Thoracic aorta (tissue), 2 donors: ENCODE measurements at regions not wholly inside any gene's neighbourhood (a gene's known extent, or its start where the extent isn't known, plus 50 kb on each side); places are given as distances from the start of the nearest gene placed in this dataset.

Experiments used
- ATAC-seq: fragments of 150-250 bp; one replicate; pipeline ENCODE4 v1.8.0; 2017; ENCODE audit warnings: low read depth; ENCODE audit not compliant: insufficient number of reproducible peaks, low FRiP score
- DNase-seq: peaks from one replicate; pipeline ENCODE4 v3.0.0-alpha.2; 2020; ENCODE audit warnings: low spot score
- H3K27ac ChIP-seq, 2 donors: fragments of 200-600 bp; sonication (generic); 1 replicate in 1 of 2; 2 replicates in 1 of 2; pipeline ENCODE4 v1.5.1; 2016; ENCODE audit warnings: mild to moderate bottlenecking in 2 of 2, moderate library complexity in 2 of 2
- H3K27me3 ChIP-seq: fragments of 200-600 bp; sonication (generic); replicated peaks from 2 replicates; pipeline ENCODE4 v1.6.0; 2016; ENCODE audit warnings: mild to moderate bottlenecking; ENCODE audit not compliant: insufficient read depth
- H3K36me3 ChIP-seq: fragments of 200-600 bp; sonication (generic); one replicate; pipeline ENCODE4 v1.5.1; 2016
- H3K4me1 ChIP-seq, 2 donors: fragments of 200-600 bp; sonication (generic); 1 replicate in 1 of 2; 2 replicates in 1 of 2; pipeline versions ENCODE4 v1.5.1 to v1.6.0; 2016; ENCODE audit warnings: low read depth in 2 of 2, mild to moderate bottlenecking in 1 of 2; ENCODE audit not compliant: control insufficient read depth in 1 of 2
- H3K4me3 ChIP-seq: fragments of 200-600 bp; sonication (generic); 2 replicates; pipeline ENCODE4 v1.5.1; 2016; ENCODE audit warnings: mild to moderate bottlenecking
- H3K9me3 ChIP-seq: fragments of 200-600 bp; sonication (generic); 2 replicates; pipeline ENCODE4 v1.5.1; 2016
- TF ChIP-seq, protein P1 (sequence below): fragments of 200-600 bp; sonication (generic); IDR thresholded peaks from one replicate; pipeline ENCODE4 v1.5.1; 2019; ENCODE audit warnings: antibody characterized with exemption

DNA sequence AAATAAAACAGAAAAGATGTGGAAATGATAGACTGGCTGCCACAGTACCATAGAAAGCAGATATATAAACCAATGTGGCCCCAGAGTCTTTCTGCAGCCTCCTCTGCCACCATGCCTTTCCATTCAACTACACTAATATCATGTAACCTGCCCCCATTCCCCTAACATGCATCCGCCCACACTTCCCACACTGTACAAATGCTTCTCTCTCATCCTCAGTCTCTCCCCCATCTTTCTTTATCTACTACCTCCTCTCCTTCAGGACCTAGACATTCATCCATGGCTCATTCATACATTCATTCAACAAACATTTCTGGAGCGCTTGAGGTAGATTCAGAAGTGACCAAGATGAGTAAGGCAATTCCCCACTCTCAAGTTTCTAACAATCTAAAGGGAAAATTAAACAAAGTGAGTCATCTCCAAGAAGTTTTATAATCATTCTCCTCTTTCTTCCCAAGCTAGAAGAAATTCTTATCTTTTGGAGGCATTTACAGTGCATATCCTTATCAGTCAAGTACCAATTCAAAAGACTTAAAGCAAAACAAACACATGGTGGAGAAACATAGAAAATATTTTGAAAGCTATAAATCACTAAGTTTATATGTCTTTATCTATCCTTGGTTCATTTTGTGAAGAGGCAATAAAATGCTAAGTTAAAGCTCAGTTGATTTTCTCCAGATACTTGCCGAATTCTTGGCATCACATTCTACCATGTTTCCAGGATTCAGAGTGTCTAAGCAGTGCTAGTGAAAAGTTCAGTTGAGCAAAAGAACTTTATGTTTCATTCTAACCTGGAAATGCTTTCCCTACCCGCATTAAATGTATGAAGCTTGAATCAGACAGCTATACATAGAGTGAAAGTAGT is 70.5 kb upstream of the FRMD6 start:
- TF ChIP-seq, protein P1, sequence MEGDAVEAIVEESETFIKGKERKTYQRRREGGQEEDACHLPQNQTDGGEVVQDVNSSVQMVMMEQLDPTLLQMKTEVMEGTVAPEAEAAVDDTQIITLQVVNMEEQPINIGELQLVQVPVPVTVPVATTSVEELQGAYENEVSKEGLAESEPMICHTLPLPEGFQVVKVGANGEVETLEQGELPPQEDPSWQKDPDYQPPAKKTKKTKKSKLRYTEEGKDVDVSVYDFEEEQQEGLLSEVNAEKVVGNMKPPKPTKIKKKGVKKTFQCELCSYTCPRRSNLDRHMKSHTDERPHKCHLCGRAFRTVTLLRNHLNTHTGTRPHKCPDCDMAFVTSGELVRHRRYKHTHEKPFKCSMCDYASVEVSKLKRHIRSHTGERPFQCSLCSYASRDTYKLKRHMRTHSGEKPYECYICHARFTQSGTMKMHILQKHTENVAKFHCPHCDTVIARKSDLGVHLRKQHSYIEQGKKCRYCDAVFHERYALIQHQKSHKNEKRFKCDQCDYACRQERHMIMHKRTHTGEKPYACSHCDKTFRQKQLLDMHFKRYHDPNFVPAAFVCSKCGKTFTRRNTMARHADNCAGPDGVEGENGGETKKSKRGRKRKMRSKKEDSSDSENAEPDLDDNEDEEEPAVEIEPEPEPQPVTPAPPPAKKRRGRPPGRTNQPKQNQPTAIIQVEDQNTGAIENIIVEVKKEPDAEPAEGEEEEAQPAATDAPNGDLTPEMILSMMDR: no peak
- no peak for DNase-seq
- no peak for ATAC-seq
- Histone ChIP-seq H3K9me3 (no peaks in the 10 kb centered on the region), H3K27me3 (no peaks in the 10 kb centered on the region), H3K36me3 (no peaks in the 10 kb centered on the region), H3K4me3 (no peak overlapping the region), H3K27ac (no peak overlapping the region), H3K4me1 (peaks cover 0 to 6% of the 10 kb centered on the region in 2 donors)

DNA sequence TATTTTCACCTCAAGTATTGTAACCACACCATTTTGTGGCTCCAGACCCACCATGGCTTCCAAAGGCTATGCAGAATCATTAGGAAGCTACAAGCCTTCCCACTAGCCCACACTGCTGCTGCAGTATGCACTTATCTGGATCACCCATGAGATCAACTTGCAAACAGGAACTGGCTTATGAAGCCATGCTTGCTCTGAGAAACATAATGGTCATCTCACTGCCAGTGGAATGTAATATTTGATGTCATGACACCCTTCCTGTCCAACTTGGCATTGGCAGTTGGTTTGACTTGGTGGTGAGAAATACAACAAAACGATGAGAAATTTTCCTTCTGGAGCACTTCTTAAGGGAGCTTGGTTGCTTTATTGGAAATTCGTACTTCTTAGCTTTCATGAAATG is 69.3 kb upstream of the FRMD6 start:
- TF ChIP-seq, protein P1: no peak
- no peaks in the 10 kb centered on the region for H3K27me3 ChIP-seq
- no peaks in the 10 kb centered on the region for H3K9me3 ChIP-seq
- no peak overlapping the region for H3K4me3 ChIP-seq
- no peak overlapping the region for H3K27ac ChIP-seq
- H3K36me3 ChIP-seq: no peaks in the 10 kb centered on the region
- H3K4me1 ChIP-seq: peaks cover 0 to 6% of the 10 kb centered on the region in 2 donors
- no peak for DNase-seq
- ATAC-seq: no peak

DNA sequence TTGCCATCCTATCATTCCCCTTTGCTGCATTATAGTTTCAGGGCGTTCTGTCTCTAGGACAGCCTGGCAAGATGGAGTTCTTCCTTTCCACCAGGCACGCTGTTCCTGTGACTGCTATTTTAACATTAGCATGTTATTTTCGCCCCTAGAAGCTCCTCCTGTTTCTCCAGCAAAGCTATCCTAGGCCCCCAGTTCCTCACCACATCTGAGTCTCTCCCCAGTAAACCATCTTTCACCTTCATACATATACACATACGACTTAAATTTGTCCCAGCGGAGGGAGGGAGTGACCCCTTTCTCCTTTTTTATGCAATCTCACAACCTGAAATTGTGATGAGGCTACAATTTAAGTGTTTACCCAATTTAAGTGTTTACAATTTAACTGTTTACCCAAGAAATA is 66.7 kb upstream of the FRMD6 start:
- no peak for DNase-seq
- H3K27ac ChIP-seq: no peak overlapping the region
- H3K9me3 ChIP-seq: no peaks in the 10 kb centered on the region
- no peaks in the 10 kb centered on the region for H3K27me3 ChIP-seq
- H3K4me3 ChIP-seq: no peak overlapping the region
- H3K4me1 ChIP-seq: peaks cover 0 to 6% of the 10 kb centered on the region in 2 donors
- H3K36me3 ChIP-seq: no peaks in the 10 kb centered on the region
- TF ChIP-seq, protein P1: no peak
- no peak for ATAC-seq

DNA sequence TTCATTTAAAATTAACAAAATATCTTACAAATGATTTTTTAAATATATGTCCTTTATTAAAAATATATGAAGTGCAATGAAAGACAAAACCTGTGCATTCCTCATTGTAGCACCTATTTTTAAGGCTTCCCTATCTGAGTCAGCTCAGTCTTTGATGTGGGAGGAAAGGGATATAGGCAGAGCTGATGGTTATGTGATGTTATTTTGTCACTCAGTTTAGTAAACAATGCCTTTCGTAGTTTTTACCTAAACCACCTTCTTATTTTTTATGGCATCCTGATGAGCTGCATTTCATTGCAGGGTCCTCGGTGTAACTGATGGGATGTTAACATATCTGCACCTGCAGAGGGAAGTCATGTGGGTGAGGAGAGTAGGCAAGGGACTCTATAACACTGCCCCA is 58.9 kb upstream of the FRMD6 start:
- Histone ChIP-seq H3K4me3 (no peak overlapping the region), H3K27ac (no peak overlapping the region), H3K27me3 (no peaks in the 10 kb centered on the region), H3K36me3 (no peaks in the 10 kb centered on the region), H3K4me1 (no peaks in the 10 kb centered on the region), H3K9me3 (no peaks in the 10 kb centered on the region)
- no peak for DNase-seq
- ATAC-seq: no peak
- TF ChIP-seq, protein P1: no peak

DNA sequence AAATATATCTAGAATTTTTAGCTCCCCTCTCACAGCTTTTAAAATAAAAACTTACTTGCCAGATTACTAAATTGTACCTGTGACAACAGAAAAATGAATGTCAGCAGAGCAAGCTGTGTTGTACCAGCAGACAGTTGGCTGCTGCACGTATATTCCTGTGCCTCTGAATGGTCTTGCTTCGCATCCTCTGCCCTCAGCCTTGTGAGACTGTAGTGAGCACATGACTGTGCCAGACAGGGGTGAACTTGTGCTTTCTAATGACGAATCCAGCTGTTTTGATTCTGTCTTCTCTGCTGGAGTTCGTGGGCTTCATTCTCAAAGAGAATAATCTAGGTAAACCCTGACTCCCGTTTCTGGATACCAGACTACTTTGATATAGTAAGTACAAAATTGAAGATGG is 58.3 kb upstream of the FRMD6 start:
- Histone ChIP-seq H3K27me3 (no peaks in the 10 kb centered on the region), H3K9me3 (no peaks in the 10 kb centered on the region), H3K36me3 (no peaks in the 10 kb centered on the region), H3K4me1 (no peaks in the 10 kb centered on the region), H3K4me3 (no peak overlapping the region), H3K27ac (no peak overlapping the region)
- ATAC-seq (no peak), DNase-seq (no peak)
- TF ChIP-seq, protein P1: no peak
